NOMO-1 treated with DMSO at 0.1 percent for 48 hours (cell line): ENCODE measurements at regions not wholly inside any gene's neighbourhood (a gene's known extent, or its start where the extent isn't known, plus 50 kb on each side); places are given as distances from the start of the nearest gene placed in this dataset.
A peak's percentile ranks its signal among the peaks of the same experiment; 100 is the strongest.
"Not testable (repeated sequence)": the region's sequence is repeated elsewhere in the genome, so short reads cannot be mapped to it uniquely, and the experiment has no call there.

ENCODE experiments used
- DNase-seq: peaks from one replicate; lab custom pipeline; 2025; ENCODE audit not compliant: unreplicated experiment; lab: John Stamatoyannopoulos, UW

GRCh38 chr10:100661520-100661919 lies 83.9 kb upstream of the PAX2 start:
- DNase-seq, result no peak

DNA sequence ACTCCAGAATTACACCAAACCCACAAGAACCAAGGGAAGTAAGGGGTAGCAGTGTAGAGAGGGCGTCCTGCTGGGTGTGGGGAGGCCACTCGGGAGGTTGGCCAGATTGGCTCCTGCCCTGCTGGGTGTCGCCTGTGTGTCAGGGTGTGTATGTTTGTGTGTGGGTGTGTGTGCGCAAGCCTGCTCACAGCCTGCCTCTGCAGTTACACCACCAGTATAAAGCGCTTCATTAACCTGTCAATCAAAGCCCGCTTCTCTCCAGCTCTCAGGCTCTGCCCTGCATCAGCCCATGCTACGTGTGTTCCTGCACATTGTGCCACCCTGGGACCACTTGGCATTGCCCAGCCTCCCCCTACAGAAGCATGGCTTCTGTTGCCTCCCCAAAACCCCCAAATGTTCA lies 83.3 kb upstream of the PAX2 start:
- DNase-seq, result no peak

- no peak for DNase-seq
Observed at GRCh38 chr10:100664316-100665149, 80.8 kb upstream of the PAX2 start.

DNA sequence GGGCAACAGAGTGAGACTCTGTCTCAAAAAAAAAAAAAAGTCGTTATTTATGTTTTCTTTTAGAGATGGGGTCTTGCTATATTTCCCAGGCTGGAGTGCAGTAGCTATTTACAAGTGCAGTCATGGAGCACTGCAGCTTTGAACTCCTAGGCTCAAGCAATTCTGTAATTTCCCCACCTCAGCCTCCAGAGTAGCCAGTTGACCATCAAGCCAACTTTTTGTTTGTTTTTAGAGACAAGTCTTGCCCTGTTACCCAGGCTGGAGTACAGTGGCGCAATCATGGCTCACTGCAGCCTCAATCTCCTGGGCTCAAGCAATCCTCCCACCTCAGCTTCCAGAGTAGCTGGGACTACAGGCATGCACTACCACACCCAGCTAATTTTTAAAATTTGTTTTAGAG lies 78.7 kb upstream of the PAX2 start:
- not testable (repeated sequence) for DNase-seq

DNA sequence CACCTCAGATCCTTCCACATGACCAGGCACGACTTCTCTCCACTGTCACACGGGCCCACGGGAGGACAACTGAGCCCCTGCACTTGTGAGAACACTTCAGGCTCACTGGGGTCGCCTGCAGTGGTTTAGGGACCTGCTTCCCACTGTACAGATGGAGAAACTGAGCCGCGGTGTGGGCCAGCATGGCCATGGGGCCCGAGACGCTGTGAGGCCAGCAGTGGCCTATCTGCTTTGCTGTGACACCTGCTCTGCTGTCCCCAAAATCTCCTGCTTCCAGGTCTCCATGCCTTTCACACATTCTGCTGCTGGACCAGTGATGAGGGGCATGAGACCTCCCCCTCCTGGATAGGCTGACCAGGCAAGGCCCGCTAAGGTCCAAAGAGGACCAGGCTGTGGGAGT lies 75.8 kb upstream of the PAX2 start:
- DNase-seq, result no peak

GRCh38 chr10:100670368-100670767 lies 75.0 kb upstream of the PAX2 start:
- no peak for DNase-seq

DNA sequence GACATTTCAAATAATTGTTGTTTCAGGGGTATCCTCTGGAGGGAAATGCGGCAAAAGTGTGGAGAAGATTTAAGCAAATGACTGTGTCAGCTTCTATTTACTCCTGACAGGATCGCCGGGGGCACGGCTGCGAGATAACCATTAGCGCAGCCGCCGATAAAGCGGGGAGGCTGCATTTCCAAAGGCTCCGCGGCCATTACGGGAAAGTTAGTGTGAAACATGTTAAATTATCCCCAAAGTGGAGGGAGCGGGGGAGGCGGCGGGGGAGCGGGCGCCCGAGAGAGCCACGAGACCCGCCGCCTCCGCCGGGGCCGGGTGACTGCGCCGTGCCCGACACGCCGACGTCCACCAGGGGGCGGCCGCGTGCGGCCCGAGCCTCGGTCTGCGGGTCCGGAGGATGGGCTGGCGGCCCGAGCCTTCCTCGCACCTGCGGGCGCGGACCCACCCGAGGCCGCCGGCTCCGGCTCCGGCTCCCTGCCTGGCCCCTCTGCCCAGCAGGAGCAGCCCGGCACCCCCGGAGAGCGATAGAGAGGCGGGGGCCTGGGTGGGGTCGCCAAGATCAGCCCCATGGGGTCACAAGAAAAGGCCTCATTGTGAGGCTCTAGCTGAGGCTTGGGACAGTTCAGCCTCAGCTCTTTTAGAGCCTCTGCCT lies 74.4 kb upstream of the PAX2 start:
- DNase-seq, result no peak

- no peak for DNase-seq
Observed at GRCh38 chr10:100672199-100672598, 73.2 kb upstream of the PAX2 start.

DNA sequence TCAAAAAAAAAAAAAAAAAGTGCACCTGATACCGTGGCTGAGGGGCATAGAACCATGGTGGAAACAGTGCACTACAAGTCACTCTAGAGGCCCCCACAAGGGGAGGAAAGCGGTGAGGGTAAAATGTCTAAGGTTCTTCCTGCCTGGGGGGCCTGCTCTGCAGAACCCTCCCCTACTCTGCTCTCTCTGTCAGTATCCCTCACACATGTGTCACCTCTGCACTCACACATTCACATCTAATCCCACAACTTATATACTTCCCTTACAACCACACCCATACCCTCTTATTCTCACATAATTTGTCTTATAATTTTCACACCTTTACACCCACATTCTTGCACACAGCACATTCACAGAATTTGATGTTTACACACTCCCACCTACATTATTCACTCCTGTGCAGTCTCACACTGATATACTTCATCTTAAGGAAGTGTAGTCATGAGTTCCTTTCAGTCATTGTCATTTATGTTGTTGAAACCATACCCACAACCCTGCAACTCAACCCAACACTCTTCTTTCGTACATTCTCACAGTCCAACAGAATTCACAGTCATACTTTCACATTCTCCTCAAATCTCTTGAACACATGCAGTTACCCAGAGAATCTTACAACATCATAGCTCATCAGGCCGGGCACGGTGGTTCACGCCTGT lies 68.0 kb upstream of the PAX2 start:
- DNase-seq, result no peak

GRCh38 chr10:100679327-100679726 lies 66.1 kb upstream of the PAX2 start:
- no peak for DNase-seq

DNA sequence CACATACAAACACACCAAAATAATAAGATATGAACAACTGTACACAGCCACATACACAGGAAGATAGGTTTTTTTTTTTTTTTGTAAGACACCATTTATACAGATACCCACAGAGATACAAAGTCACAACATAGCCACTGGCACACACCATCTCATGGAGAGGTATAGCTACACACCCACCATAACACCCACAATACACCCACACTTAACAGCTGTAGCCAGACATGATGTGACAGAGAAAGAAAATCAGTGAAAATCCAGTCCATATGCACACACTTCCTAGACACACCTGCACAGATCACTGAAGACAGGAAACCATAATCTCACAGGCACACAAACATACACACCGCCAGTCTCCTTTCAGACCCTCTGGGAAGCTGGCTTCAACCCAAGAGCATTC lies 62.4 kb upstream of the PAX2 start:
- DNase-seq, result no peak

GRCh38 chr10:100683545-100684300 lies 61.7 kb upstream of the PAX2 start:
- DNase-seq, result no peak

GRCh38 chr10:100684688-100685235 lies 60.6 kb upstream of the PAX2 start:
- no peak for DNase-seq

DNA sequence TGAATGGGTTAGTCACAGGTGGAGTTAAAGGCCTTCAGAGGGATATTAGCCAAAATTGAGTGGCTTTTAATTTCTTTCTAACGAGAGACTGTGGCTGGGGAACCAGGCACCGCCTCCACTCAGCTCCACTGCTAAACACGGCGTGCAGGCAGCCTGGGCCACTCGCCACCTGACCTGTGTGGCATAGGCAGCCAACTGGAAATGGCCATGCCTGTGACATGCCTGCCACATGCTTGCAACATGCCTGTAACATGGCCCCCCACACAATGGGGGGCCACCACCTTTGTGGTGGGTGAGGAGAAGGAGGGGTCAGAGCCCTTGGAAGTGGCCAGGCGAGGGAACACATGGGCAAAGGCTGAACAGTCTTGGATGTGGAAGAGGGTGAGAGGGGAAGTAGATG lies 60.1 kb upstream of the PAX2 start:
- DNase-seq, result no peak

- DNase-seq, result no peak
Observed at GRCh38 chr10:100687143-100688003, 58.0 kb upstream of the PAX2 start.

- DNase-seq, result no peak
Observed at GRCh38 chr10:100688201-100688600, 57.2 kb upstream of the PAX2 start.

DNA sequence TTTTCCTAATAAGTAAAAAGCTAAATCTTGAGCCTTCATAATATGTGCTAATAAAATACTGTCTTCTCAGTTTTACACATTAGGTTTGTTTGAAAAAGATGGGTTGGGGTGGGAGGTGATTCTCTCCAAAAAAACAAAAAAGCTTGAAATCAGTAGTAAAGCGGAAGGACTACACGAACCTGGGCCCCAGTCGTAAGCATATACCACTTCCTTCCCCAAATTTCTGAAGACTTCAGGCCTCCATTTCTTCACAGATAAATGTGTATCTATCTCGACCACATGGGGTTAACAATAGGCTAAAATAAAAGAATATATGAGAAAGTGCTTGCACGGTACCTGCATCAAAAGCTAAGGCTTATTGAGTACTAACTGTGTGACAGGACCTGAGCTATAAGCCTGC lies 51.6 kb upstream of the PAX2 start:
- peak; percentile 41 for DNase-seq
